Upper lobe of right lung (tissue), 1 donor: ENCODE measurements at regions not wholly inside any gene's neighbourhood (a gene's known extent, or its start where the extent isn't known, plus 50 kb on each side); places are given as distances from the start of the nearest gene placed in this dataset.

Experiments used
- ATAC-seq: fragments of 200-7000 bp; cut with Tn5 transposase; one replicate; pipeline ENCODE4 v1.9.1; 2020; ENCODE audit warnings: mild to moderate bottlenecking, moderate library complexity
- DNase-seq: peaks from one replicate; pipeline ENCODE4 v3.0.0-alpha.2; 2020
- H3K27ac ChIP-seq: fragments of 200-600 bp; one replicate; pipeline ENCODE4 v1.8.0; 2022
- H3K27me3 ChIP-seq: fragments of 200-600 bp; one replicate; pipeline ENCODE4 v1.8.0; 2022; ENCODE audit warnings: mild to moderate bottlenecking
- H3K36me3 ChIP-seq: fragments of 200-600 bp; one replicate; pipeline ENCODE4 v1.8.0; 2022
- H3K4me1 ChIP-seq: fragments of 200-600 bp; one replicate; pipeline ENCODE4 v1.8.0; 2022
- H3K4me3 ChIP-seq: fragments of 200-600 bp; one replicate; pipeline ENCODE4 v1.8.0; 2022; ENCODE audit warnings: mild to moderate bottlenecking
- H3K9me3 ChIP-seq: fragments of 200-600 bp; one replicate; pipeline ENCODE4 v1.8.0; 2022
- intact Hi-C: fragments of 100-400 bp; cut with DNase I; formaldehyde crosslinking; loops from one replicate; pipeline ENCODE4 v1.11.0; 2022
- TF ChIP-seq, protein P1 (sequence below): fragments of 200-600 bp; IDR thresholded peaks from one replicate; pipeline ENCODE4 v1.8.0; 2022; ENCODE audit warnings: antibody characterized with exemption
- donor health status: DM: no; HTN: yes; CAD: no; lungs with severe emphysema.

DNA sequence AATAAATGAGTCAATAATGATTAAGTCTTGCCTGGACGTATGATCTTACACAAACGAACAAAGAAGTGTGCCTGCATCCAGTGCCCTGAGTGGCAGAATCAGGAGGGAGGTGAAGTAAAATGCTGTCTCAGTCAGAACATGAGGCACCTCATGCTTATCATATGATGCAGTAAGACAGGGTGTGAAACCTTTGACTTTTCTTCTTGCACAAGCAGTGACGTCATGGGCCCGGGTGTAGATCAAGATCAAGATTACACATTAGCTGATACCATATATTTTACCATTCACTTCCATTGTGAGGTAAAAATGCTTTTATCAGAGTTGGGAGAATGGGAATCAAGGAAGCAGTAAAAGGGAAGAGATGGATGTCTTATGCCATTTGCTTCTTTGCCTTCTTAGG, 291.6 kb upstream of the PLSCR5 start:
- H3K36me3 ChIP-seq = no peaks in the 10 kb centered on the region
- no peak overlapping the region for H3K4me3 ChIP-seq
- no peaks in the 10 kb centered on the region for H3K27me3 ChIP-seq
- ATAC-seq (no peak), DNase-seq (no peak)
- intact Hi-C loops = no loop called here
- TF ChIP-seq, protein P1, sequence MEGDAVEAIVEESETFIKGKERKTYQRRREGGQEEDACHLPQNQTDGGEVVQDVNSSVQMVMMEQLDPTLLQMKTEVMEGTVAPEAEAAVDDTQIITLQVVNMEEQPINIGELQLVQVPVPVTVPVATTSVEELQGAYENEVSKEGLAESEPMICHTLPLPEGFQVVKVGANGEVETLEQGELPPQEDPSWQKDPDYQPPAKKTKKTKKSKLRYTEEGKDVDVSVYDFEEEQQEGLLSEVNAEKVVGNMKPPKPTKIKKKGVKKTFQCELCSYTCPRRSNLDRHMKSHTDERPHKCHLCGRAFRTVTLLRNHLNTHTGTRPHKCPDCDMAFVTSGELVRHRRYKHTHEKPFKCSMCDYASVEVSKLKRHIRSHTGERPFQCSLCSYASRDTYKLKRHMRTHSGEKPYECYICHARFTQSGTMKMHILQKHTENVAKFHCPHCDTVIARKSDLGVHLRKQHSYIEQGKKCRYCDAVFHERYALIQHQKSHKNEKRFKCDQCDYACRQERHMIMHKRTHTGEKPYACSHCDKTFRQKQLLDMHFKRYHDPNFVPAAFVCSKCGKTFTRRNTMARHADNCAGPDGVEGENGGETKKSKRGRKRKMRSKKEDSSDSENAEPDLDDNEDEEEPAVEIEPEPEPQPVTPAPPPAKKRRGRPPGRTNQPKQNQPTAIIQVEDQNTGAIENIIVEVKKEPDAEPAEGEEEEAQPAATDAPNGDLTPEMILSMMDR = no peak
- H3K9me3 ChIP-seq = no peaks in the 10 kb centered on the region
- no peaks in the 10 kb centered on the region for H3K4me1 ChIP-seq
- H3K27ac ChIP-seq = no peak overlapping the region

DNA sequence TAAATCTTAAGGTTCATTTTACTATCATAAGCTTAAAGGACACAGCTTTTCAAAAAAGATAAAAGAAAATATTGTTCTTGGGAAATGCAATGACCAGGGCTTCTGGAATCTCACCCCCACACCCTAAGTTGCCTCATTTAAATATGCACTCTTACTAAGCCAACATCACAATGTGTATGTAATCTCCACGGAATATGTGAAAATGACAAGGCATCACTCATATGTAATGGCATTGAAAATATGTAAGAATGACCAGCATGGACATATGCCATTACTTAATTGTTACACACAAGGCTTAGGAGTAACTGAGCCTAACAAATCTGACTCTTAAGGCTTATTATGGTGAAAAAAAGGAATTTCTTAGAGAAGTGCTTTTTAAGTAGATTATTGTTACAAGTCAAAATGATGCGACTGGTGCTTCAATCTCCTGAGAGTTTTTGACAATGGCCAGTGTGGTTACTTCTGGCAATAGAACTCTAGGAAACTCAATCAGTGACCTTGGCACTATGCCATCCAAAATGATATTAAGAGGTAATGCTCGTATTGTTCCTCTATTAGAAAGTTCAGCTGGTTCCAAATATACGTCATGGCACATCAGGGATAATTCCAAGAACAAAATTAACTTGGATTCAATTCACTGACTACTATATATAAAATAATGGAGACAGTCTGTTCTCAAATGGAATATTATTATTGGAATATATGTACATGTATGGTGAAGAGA, 290.0 kb upstream of the PLSCR5 start:
- no peak overlapping the region for H3K4me3 ChIP-seq
- no peak overlapping the region for H3K27ac ChIP-seq
- TF ChIP-seq, protein P1 = no peak
- no peaks in the 10 kb centered on the region for H3K36me3 ChIP-seq
- H3K9me3 ChIP-seq = no peaks in the 10 kb centered on the region
- H3K27me3 ChIP-seq = no peaks in the 10 kb centered on the region
- DNase-seq (no peak), ATAC-seq (no peak)
- intact Hi-C loops = no loop called here
- H3K4me1 ChIP-seq = no peaks in the 10 kb centered on the region

DNA sequence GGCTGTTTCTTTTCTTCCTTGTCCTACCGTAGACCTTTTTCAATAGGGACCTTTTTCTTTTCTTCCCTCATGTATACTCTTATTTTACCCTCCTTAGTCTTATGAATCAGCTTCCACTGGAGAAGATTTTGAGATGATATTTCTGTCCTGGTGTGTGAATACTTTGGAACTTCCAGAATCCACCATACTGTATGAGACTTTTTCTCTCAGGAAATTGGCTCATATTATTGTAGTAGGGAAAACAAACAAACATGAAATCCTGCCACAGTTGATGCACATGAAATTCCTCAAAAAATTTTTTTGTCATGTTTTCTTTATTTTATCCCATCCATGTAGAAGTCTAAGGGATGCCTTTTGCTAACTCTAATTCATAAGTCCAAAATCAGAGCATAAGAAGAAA, 289.3 kb upstream of the PLSCR5 start:
- Histone ChIP-seq H3K27ac (no peak overlapping the region), H3K36me3 (no peaks in the 10 kb centered on the region), H3K4me3 (no peak overlapping the region), H3K27me3 (no peaks in the 10 kb centered on the region), H3K9me3 (no peaks in the 10 kb centered on the region), H3K4me1 (no peaks in the 10 kb centered on the region)
- intact Hi-C loops = no loop called here
- ATAC-seq (no peak), DNase-seq (no peak)
- TF ChIP-seq, protein P1 = no peak

DNA sequence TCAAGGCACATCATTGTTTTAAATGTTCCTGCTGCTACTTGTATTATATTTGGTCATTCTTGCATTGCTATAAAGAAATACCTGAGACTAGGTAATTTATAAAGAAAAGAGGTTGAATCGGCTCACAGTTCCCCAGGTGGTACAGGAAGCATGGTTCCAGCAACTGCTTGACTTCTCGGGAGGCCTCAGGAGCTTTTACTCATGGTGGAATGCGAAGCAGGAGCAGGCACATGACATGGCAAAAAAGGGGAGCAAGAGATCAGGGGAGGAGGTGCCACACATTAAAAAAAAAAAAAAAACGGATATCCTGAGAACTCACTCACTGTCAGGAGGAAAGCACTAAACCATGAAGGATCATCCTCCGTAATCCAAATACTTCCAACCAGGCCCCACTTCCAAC, 286.9 kb upstream of the PLSCR5 start:
- intact Hi-C loops = no loop called here
- no peaks in the 10 kb centered on the region for H3K9me3 ChIP-seq
- no peak overlapping the region for H3K27ac ChIP-seq
- H3K4me3 ChIP-seq = no peak overlapping the region
- H3K4me1 ChIP-seq = no peaks in the 10 kb centered on the region
- H3K36me3 ChIP-seq = no peaks in the 10 kb centered on the region
- TF ChIP-seq, protein P1 = no peak
- no peak for ATAC-seq
- H3K27me3 ChIP-seq = no peaks in the 10 kb centered on the region
- DNase-seq = no peak

DNA sequence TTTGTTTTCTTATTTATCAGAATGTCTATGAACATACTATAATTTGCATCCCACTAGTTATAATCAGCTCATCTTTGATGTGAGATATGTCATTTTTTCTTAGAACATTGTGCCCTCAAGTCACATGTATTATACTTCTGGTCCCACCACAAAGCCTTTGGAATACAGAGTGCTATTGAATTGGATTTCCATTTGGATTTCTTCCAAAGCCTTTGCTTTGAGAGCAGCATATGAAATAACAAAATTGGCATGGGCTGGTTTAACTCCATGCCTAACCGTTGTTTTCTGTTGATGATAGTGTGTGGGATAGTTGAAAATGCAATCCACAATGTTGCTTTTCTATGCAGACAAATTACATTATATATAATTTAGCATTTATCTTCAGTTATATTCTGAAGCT, 284.5 kb upstream of the PLSCR5 start:
- H3K27ac ChIP-seq = no peak overlapping the region
- H3K9me3 ChIP-seq = no peaks in the 10 kb centered on the region
- H3K27me3 ChIP-seq = no peaks in the 10 kb centered on the region
- TF ChIP-seq, protein P1 = no peak
- intact Hi-C loops = no loop called here
- no peaks in the 10 kb centered on the region for H3K4me1 ChIP-seq
- ATAC-seq (no peak), DNase-seq (no peak)
- H3K36me3 ChIP-seq = no peaks in the 10 kb centered on the region
- H3K4me3 ChIP-seq = no peak overlapping the region

DNA sequence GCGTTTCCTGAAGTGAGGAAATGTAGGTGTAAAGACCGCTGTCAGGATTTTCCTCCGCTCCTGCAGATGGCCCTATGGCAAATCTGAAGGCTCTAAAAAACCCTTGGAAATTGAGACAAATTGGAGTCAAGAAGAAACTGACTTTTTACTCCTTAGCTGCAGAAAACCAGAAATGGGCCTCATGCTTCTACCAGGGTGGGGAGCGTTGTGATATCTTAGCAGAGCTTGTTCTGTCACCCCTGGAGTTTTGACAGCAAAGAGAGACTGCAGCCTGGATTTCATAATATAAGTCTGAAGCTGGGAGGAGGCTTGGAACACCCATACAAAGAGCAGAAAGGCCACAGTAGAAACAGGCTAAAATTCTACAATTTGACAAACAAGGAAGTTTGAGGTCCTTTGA, 283.0 kb upstream of the PLSCR5 start:
- TF ChIP-seq, protein P1 = no peak
- intact Hi-C loops = no loop called here
- no peaks in the 10 kb centered on the region for H3K9me3 ChIP-seq
- H3K27ac ChIP-seq = no peak overlapping the region
- H3K36me3 ChIP-seq = no peaks in the 10 kb centered on the region
- H3K27me3 ChIP-seq = no peaks in the 10 kb centered on the region
- no peak overlapping the region for H3K4me3 ChIP-seq
- ATAC-seq = no peak
- no peak for DNase-seq
- no peaks in the 10 kb centered on the region for H3K4me1 ChIP-seq
